ENCODE measurements at regions not wholly inside any gene's neighbourhood (a gene's known extent, or its start where the extent isn't known, plus 50 kb on each side); places are given as distances from the start of the nearest gene placed in this dataset.
A peak's percentile ranks its signal among the peaks of the same experiment; 100 is the strongest.
"Not testable (repeated sequence)": the region's sequence is repeated elsewhere in the genome, so short reads cannot be mapped to it uniquely, and the experiment has no call there.

DNA sequence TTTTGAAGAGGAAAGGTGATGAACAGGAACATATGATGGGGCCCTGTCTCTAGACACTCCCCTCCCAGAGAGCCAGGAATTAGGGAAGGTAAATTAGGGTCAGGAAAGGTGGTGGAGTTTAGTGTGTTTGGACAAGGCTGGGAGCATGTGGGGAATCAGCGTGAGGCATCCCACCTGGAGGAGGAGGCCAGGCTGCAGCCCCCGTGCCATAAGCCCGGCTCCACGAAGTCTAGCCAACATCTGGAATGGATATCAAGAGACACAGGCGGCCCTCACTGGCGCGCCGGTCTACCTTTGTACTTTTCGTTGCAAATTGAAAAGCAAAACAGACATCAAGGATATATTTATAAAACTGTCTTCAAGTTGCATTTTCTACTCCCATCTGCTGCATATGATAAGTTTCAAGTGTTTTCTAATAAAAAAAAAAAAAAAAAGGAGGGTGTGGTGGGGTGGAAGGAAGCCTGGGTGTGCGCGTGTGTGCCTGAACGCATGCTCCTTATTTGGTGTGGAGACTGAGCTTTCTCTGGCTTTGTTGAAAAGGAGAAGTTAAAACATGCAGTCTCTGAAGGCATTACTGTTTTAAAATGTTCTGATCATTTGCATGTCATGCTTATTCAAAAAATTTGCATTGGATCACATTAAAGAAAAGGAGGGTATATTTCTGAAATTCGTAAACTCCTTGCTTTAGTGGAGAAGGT is 546.7 kb upstream of the ID2 start:
- DNase-seq = peak; percentile 49

DNA sequence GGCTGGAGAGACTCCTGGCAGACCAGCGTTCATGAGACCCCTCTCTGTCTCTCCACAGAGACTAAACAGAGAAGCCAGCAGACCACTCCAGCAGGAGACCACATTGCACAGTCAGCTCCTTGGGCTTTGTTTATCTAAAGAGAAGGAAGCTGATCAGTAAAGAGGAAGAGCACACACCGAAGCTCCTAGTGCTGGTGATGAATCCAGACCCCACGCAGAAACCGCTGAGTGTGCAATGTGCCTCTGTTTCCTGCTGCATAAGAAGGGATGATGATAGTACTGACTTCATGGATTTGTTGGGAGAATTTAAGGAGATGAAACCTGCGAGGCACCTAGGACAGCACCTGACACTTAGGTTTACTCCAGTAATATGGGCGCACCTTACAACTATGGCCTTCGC is 544.1 kb upstream of the ID2 start:
- no peak for DNase-seq

DNA sequence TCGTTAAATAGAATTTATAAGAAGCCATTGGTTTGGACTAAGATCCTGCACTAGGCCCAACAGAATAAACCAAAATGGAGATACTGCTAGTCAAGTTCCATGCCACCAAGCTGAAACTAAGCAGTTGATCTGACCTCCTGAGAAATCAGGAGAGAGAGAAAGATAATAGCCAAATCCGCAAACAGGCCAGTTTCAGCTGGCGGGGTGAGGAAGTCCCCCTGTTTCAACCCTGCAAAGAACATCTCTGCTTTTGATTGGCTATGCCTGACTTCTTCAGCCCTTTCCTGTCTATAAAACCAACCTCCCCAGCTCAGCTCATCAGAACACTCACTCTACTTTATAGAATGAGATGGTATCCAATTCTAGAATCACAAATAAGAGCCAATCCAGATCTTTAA is 543.3 kb upstream of the ID2 start:
- DNase-seq = no peak

DNA sequence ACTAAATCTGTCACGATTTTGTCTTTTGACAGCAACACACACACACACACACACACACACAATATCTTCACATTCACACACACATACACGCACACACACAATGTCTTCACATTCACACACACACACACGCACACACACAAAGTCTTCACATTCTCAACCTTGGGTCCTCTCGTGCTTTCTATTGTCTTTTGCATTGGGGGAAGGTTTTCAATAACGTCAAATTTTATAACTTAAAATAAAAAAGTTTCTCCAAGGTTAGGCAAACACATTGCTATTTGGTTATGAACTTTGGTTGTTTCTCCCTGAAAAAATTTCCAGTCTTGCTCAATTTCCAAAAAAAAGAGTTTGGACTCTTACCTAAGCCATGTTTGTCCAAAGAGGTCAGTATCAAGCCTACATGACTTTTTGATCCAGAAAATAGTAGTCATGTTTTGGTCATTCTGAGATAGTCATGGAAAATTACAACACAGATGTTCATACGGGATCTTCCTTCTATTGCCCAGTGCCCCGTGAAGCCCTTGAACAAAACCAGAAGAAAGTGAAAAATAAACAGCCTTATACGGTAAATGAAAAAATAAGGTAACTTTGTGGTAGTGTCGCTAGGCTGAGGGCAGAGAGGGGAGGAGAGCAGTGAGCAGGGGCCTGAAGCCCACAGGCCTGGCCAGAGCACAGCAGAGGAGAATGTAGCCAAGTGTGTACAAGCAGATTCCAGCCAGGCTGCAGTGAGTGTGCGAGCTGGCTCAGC is 542.8 kb upstream of the ID2 start:
- DNase-seq = no peak

DNA sequence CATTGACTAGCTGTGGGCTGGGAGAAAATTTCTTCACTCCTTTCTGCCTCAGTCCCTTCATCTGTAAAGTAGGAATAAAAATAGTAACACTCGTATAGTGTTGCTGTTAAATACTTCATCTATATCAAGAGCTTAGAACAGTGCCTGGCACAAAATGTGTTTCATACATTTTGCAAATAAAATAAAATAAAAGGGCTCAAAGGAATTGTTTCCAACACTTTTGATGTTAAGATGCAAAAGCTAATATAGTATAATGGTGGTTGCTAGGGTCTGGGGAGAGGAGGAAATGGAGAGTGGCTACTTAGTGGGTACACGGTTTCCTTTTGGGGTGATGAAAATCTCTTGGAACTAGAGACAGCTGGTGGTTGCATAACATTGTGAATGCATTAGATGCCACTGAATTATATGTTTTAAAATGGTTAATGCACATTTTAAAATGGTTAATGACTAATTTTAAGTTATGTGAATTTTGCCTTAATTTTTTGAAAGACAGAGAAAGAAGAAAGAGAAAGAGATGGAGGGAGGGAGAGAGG is 542.1 kb upstream of the ID2 start:
- DNase-seq = no peak

DNA sequence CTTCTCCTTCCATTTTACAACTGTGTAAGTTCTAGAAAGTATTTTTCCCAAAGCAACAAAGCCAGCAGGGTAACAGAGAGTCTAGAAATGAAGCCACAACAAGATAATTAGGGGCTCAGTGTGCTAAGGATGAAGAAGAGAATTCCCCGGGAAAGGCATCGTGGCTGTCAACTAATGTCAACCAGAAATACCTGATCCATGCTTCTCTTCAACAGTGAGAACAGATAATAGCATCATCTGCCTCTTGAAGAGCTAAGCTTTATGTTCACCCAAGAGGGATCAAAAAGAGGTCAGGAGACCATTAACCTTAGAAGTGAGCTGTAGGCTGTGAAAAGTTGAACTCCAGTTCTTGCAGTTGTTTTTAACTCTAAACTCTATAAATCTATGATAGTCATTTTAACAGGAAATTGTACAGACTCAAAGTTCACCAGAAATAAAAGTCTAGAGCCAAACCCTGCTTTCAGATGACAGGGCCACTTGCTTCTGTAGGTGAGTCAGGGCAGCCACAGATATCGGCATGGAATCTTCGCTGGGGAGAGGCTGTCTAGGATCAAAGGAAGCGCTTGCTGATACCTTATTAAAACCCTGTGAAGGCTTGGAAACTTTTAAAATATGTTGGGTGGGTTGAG is 540.7 kb upstream of the ID2 start:
- DNase-seq = no peak

DNA sequence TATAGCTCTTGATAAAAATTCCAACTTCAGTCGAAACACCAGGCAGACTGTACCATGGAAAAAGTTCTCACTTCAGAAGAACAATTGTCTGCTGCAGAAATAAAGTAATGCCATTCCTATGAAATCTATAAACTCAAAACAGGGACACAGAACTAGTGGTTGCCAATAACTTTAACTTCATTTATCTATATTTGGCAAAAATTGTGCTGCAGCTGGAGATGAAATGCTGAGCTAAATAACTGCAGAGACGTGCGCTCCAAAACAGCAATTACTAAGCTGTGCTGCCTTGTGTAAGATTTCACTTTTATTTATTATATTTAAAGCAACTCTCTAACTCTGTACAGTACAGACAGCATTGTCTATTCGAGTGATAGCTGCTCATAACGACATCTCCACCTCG is 540.1 kb upstream of the ID2 start:
- peak; percentile 59 for DNase-seq

DNA sequence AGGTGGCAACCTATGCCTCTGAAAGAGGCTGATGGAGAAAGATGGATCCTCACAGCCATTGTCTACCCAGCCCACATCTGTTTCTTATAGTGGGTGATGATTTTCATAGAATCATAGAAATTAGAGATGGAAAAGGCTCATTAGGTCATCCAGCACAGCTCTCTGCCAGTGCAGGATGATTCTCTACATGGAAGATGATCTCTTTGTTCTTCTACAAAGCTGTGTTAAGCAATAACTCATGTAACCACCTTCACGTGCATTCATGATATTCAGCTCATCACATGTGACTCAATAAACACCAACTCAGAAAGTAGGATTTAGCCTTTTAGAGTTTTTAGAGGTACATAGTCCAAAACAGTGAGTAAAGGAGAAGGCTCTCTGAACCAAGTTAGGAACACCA is 539.4 kb upstream of the ID2 start:
- DNase-seq = no peak

DNA sequence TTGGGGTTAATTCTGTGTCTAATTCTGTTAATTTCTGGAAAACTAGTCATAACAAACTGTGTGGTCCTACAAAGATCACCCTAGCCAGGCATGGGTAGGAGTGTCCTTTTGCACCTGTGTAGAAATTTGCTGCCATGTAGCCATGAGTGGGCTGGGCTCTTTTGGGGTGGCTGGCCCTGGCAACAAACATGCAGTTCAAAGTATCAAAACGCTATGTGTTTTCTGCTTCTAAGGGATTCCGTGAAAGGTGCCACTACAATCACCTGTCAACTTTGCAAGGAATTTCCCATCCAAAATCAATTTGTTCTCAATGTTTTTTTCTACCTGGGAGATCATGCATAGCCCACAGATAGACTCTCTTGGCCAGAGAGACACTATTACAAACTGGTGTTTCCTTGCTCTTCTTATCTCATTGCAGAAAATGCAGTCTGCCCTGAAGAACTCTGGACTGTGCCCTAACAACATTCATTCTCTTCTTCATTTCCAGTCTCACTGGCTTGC is 537.7 kb upstream of the ID2 start:
- DNase-seq = no peak

DNA sequence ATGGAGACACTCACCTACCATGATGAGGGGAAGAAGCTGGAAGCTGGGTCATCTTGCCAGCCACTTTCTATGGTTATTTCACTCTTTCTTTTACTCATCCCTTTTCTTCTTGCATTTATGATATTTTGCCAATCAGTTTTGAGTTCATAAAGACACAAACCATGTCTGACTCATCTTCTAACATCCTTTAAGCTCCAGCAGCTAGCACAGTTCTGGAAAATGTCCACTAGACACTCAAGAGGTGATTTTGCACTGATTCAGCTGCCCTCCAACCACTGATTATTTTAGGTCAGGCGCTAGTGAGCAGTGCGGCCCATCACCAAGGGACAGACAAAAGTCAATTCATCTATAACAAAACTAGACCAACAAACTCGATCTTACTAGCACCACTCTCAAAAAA is 537.1 kb upstream of the ID2 start:
- DNase-seq = no peak

DNA sequence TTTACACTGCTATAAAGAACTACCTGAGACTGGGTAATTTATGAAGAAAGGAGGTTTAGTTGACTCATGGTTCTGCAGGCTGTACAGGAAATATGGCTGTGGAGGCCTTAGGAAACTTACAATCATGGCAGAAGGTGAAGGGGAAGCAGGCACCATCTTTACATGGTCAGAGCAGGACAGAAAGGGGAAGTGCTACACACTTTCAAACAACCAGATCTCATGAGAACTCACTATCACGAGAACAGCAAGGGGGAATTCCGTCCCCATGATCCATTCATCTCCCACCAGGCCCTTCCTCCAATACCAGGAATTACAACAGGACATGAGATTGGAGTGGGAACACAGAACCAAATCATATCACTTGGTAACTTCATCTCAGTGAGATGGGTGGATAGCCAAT is 536.5 kb upstream of the ID2 start:
- DNase-seq = not testable (repeated sequence)

DNA sequence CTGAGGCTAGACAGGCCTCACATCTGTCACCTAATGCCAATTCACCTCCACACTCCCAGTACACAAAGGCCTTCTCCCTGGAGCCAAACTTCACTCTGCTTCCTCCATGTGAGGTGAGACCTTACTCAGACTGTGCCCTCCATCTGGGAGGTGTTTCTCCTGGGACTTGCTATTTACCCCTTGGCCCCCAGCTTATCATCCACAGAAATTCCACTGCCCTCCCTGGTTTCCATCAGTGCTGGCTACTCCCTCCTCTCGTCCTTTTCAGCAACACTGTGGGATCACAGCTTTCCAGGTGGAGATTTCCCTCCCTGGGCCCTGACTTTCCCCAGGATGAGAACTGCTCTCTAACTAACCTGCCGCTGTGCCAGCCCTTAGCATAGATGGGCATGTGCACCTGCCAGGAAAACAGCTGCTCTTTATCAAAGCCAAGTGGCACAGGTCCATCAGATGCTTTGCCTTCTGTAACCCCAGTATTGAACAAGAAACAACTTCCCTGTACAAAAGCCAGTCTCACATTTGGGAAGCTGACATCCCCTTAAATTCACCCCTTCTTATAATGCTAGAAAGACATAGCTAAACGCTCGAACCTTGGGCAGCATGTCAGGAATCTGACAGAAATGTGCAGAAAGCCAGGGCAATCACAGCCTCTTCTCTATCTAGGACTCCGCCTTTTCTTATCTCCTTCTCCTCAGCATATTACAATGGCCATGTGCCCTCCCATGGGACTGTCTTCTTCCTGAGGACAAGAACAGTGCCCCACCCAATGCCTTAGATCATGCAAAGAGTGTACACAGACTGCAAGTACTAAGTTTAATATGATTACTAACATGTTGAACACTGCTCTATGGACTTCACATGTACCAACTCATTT is 535.5 kb upstream of the ID2 start:
- no peak for DNase-seq

DNA sequence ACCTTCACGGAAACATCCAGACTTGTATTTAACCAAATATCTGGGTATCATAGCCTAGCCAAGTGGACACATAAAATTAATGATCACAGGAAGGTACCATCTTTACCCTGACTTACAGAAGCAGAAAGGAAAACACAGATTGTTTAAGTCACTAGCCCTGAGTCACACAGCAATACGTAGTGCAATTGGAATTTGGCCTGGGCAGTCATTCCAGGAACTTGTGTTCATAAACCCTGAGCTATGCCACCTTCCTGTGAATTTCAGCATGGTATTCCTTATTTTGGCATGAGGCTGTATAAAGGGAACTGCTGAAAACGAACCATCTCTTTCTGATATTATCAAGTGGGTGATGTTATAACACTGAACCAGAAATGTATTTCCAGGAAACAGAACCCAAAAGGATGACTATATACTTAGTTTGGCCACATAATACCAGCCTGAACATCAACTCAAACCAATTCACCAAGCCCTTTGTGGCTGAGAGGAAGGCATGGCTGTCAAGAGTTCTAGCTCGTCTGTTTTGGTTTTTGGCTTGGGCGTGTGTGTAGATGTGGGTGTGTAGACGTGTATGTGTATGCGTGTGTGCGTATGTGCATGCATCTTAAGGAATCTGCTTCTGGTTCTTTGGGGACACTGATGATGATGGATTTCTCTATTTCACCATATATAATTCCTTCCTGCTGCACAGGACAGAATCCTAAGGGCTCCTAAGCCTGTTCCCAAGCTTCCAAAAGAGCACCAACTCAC is 533.4 kb upstream of the ID2 start:
- DNase-seq = no peak

DNA sequence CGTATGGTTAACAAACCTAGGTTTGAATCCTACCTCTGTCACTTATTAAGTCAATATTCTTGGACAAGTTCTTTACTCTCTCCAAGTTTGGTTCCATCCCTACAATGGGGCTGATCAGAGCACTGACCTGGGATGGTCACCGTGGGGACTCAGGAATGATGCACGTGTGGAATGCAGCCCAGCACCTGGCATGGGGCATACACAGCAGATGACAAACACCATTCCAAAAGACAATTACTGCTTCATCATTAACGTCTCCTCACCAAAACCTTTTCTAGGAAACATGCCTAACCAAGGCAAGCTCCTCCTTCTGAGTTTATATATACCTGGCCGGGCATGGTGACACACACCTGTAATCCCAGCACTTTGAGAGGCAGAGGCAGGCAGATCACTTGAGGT is 532.9 kb upstream of the ID2 start:
- no peak for DNase-seq

DNA sequence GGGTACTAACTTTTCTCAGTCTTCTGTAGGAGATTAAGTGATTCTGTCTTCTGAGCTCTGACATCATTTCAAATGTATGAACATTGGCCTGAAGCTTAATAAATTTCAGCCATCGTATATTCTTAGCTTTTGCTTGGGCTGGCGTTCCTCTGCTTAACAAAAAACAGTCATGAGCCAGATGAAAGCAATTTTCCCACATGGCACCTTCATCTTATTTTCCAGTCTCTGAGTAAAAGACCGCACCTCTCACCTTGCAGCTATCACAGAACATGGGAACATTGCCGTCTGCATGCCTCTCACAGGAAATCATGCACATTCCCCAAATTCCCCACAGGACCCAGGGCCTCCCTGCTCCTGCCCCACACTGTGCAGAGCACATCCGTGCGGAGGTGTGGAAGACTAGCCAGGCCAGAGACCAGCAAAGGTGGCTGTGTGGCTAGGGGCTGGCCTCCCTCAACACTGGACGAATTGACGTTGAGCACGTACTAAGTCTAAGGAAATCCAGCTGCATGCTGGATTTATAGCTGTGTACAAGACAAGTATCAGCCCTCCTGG is 531.8 kb upstream of the ID2 start:
- DNase-seq = peak; percentile 62

DNA sequence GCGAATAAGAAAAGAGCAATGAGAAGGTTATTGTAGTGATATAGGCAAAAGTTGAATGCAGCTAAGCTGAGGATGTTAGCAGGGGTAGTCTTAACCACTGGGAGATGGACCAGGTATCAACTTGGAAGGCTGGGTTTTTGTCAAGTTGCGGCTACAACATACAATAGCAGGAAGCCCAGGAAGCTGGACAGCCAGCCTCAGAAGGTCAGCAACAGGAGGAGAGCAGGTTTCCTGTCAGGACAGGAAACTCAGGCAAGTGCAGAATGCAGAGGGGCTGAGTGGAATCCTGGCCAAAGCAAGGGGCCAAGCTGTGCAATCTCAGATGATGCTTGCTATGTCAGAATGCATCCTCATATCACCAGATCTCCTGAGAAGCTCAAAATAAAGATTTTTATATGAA is 530.0 kb upstream of the ID2 start:
- DNase-seq = no peak

DNA sequence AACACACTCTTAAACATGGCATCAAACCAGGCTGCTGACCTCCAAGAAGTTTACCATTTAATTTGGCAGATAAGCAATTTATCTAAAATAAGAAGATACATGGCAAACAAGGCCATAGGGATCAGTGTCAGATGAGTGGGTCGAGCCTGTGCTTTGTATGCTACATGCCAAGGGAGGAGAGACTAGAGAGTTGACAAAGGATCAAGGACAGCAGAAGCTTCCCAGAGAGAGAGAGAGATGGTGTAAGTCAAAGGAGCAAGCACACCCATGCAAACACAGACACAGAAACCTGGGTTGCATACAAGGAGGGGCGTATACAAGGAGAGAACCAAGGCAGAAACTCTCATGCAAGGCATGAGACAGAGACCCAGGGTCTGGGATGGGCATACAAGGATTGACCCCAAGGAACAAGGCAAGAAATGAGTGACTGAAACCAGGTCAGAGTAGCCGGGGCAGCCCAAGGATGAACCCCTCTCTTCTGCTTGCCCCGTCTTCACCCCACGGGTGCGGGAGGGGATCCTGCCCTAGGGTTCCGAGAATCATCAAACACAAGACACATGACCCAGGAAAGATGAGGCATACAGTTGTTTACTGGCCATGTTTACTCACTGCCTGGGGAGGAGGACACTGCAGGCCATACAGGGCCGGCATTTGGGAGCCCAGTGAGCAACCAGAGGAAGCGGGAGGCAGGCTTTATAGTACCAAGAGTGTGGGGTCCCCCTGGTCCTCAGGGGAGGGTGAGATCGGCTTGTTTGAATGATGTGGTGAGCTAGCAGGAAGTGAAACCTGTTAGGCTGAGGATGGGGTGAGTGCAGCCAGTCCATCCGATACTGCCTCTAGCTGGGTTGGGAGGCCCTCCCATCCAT is 529.2 kb upstream of the ID2 start:
- DNase-seq = no peak

DNA sequence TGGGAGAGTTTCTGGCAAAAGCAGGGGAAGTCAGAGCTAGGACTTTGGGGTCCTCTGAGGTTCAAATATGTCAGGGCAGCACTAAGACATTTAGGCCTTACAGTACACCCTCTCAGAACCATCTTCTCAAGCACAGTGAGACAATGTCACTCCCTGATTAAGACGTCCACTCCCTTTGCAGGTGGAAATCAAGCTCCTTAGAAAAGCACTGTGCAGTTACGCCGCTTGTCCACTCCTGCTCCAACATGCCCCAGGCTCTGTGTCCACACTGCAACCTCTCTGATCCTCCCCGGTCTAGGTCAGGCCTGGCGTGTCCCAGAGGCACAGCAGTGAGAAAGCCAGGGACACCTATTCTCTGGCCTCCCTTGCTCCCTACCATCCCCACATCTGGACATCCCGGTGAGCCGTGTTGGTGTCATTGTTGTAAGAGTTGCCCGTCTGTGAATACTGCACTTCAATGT is 528.6 kb upstream of the ID2 start:
- no peak for DNase-seq

DNA sequence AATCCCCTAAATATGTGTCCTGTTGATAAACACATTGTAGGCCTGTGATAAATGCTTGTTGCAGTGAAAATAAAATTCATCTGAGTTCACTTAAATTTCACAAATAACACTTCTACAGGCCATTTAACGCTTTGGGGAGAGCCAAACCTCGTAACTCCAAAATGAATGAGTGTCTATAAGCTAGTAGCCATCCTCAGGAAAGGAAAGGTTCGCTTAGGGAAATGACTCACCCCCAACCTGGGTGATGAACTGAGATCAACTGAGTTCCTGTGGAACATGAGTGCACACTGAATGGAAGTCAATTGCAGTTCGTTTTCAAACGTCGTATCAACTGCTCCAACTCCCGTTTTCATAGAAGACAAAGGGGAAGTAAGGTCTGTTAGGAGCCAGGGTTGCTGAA is 527.6 kb upstream of the ID2 start:
- no peak for DNase-seq

DNA sequence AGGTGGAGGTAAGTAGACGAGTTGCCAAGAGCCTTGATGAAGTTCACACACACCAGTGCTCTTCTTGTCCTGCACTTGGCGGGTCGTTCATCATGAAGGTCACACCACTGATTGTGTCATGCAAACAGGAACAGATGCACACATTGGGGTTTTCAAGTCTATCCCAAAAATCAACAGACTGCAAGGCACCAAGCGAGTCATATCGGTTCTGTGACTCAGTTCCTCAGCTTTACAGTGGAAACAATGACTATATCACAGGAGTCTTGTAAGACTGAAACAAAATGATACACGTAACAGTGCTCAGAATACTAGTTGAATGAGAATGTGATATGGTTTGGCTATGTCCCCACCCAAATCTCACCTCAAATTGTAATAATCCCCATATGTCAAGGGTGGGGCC is 526.9 kb upstream of the ID2 start:
- DNase-seq = no peak
